NCI-H1417 (cell line): ENCODE measurements at regions not wholly inside any gene's neighbourhood (a gene's known extent, or its start where the extent isn't known, plus 50 kb on each side); places are given as distances from the start of the nearest gene placed in this dataset.
"Not testable (repeated sequence)": the region's sequence is repeated elsewhere in the genome, so short reads cannot be mapped to it uniquely, and the experiment has no call there.

Experiments used
- DNase-seq, 3 experiments: peaks; one replicate each; lab custom pipeline; 2025; lab: John Stamatoyannopoulos, UW

GRCh38 chr13:87537951-87538350, 133.2 kb upstream of the SLITRK5 start:
- no peak for DNase-seq

- peak in 1 of 3 experiments; percentile 37 for DNase-seq
These were observed 132.7 kb upstream of the SLITRK5 start for GRCh38 chr13:87538366-87539052.

- DNase-seq = no peak
These were observed 118.0 kb upstream of the SLITRK5 start for GRCh38 chr13:87553142-87553541.

GRCh38 chr13:87554045-87554444, 117.1 kb upstream of the SLITRK5 start:
- DNase-seq = no peak

GRCh38 chr13:87557788-87558187, 113.4 kb upstream of the SLITRK5 start:
- DNase-seq = no peak

GRCh38 chr13:87561580-87561979, 109.6 kb upstream of the SLITRK5 start:
- DNase-seq = not testable (repeated sequence)

GRCh38 chr13:87570669-87571068, 100.5 kb upstream of the SLITRK5 start:
- no peak for DNase-seq

GRCh38 chr13:87582399-87582798, 88.8 kb upstream of the SLITRK5 start:
- DNase-seq = no peak

- DNase-seq = no peak
These were observed 80.7 kb upstream of the SLITRK5 start for GRCh38 chr13:87590518-87590917.

- not testable (repeated sequence) for DNase-seq
These were observed 66.7 kb upstream of the SLITRK5 start for GRCh38 chr13:87604437-87604836.

- DNase-seq = no peak
These were observed 63.9 kb upstream of the SLITRK5 start for GRCh38 chr13:87607266-87607665.

- peak in 1 of 3 experiments; percentile 19 for DNase-seq
These were observed 56.9 kb upstream of the SLITRK5 start for GRCh38 chr13:87614276-87614675.
